ENCODE measurements at regions not wholly inside any gene's neighbourhood (a gene's known extent, or its start where the extent isn't known, plus 50 kb on each side); places are given as distances from the start of the nearest gene placed in this dataset.

GRCh38 chrX:39822133-39822748, 275.5 kb downstream of the BCOR start:
- TF ChIP-seq POLR2A (IDR thresholded peaks at IDR 0.05) = no peak
- TF ChIP-seq, protein P1, sequence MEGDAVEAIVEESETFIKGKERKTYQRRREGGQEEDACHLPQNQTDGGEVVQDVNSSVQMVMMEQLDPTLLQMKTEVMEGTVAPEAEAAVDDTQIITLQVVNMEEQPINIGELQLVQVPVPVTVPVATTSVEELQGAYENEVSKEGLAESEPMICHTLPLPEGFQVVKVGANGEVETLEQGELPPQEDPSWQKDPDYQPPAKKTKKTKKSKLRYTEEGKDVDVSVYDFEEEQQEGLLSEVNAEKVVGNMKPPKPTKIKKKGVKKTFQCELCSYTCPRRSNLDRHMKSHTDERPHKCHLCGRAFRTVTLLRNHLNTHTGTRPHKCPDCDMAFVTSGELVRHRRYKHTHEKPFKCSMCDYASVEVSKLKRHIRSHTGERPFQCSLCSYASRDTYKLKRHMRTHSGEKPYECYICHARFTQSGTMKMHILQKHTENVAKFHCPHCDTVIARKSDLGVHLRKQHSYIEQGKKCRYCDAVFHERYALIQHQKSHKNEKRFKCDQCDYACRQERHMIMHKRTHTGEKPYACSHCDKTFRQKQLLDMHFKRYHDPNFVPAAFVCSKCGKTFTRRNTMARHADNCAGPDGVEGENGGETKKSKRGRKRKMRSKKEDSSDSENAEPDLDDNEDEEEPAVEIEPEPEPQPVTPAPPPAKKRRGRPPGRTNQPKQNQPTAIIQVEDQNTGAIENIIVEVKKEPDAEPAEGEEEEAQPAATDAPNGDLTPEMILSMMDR (IDR thresholded peaks at IDR 0.05) = no peak
- TF ChIP-seq EP300 (IDR thresholded peaks at IDR 0.05) = no peak
- Histone ChIP-seq H3K4me1 (ENCODE audit: insufficient read depth) (no peaks in the 10 kb centered on the region), H3K36me3 (no peaks in the 10 kb centered on the region), H3K27me3 (no peaks in the 10 kb centered on the region), H3K4me3 (no peak overlapping the region), H3K27ac (no peak overlapping the region), H3K9me3 (no peaks in the 10 kb centered on the region)
- intact Hi-C loops (cut with DNase I) = no loop called here
- WGBS, 3 donors = 62 to 68% (median 64%) methylated on average over 15 of the region's 15 CpGs
- no peak for DNase-seq

DNA sequence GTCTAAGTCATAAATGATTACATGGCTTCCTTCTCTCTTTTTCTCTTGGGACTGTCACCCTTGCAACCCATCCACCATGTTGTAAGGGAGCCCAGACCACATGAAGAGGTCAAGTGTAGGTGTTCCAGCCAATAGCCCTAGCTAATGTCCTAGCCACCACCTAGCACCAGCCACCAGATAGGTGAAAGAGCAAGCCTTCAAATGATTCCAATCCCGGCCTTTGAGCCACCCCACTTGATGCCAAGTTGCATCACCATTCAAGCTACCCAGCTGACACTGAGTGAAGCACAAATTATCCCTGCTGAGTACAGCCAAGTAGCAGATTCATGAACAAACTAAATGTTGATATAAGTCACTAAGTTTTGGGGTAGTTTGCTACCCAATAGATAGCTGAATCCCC, 274.3 kb downstream of the BCOR start:
- no peaks in the 10 kb centered on the region for H3K4me1 ChIP-seq (ENCODE audit: insufficient read depth)
- H3K9me3 ChIP-seq = no peaks in the 10 kb centered on the region
- intact Hi-C loops (cut with DNase I) = no loop called here
- no peak overlapping the region for H3K4me3 ChIP-seq
- WGBS, 3 donors = 58 to 86% (median 71%) methylated on average over 1 of the region's 1 CpG
- DNase-seq = no peak
- H3K36me3 ChIP-seq = no peaks in the 10 kb centered on the region
- no peaks in the 10 kb centered on the region for H3K27me3 ChIP-seq
- TF ChIP-seq EP300 (IDR thresholded peaks at IDR 0.05) (no peak), POLR2A (IDR thresholded peaks at IDR 0.05) (no peak)
- TF ChIP-seq, protein P1 (IDR thresholded peaks at IDR 0.05) = no peak
- no peak overlapping the region for H3K27ac ChIP-seq

DNA sequence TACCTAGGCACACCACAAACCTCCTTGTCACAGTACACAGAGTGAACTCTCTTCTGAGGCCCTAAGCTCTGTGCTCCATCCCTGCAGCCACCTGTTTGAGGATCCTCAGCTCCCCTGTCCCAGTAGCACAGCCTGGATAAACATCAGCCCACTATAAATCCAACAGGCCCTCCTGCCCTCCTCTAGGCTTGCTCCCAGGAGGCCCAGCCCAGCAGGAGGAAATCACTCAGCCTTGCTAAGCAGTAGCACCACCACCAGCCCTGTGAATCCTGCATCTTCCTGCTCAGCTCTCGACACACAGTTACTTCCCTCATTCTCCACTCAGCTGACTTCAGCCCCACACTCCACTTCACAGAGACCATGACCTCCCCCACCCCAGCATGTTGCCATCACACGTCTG, 273.9 kb downstream of the BCOR start:
- no peaks in the 10 kb centered on the region for H3K4me1 ChIP-seq (ENCODE audit: insufficient read depth)
- intact Hi-C loops (cut with DNase I) = no loop called here
- no peak overlapping the region for H3K27ac ChIP-seq
- no peak for DNase-seq
- no peaks in the 10 kb centered on the region for H3K9me3 ChIP-seq
- H3K27me3 ChIP-seq = no peaks in the 10 kb centered on the region
- no peak overlapping the region for H3K4me3 ChIP-seq
- 58 to 68% (median 67%) methylated on average over 2 of the region's 2 CpGs for WGBS, 3 donors
- no peak for TF ChIP-seq EP300 (IDR thresholded peaks at IDR 0.05)
- TF ChIP-seq, protein P1 (IDR thresholded peaks at IDR 0.05) = no peak
- TF ChIP-seq POLR2A (IDR thresholded peaks at IDR 0.05) = no peak
- H3K36me3 ChIP-seq = no peaks in the 10 kb centered on the region

- 79 to 87% (median 79%) methylated on average over 14 of the region's 14 CpGs for WGBS, 3 donors
- no peaks in the 10 kb centered on the region for H3K36me3 ChIP-seq
- no peaks in the 10 kb centered on the region for H3K4me1 ChIP-seq (ENCODE audit: insufficient read depth)
- H3K9me3 ChIP-seq = no peaks in the 10 kb centered on the region
- DNase-seq = no peak
- no peak overlapping the region for H3K4me3 ChIP-seq
- TF ChIP-seq POLR2A (IDR thresholded peaks at IDR 0.05) (no peak), EP300 (IDR thresholded peaks at IDR 0.05) (no peak)
- TF ChIP-seq, protein P1 (IDR thresholded peaks at IDR 0.05) = no peak
- H3K27me3 ChIP-seq = no peaks in the 10 kb centered on the region
- no peak overlapping the region for H3K27ac ChIP-seq
- intact Hi-C loops (cut with DNase I) = no loop called here
Observed at GRCh38 chrX:39826813-39827543, 270.8 kb downstream of the BCOR start.

All from ovary (tissue), 7 donors.